Right lobe of liver (tissue), 6 donors: ENCODE measurements at regions not wholly inside any gene's neighbourhood (a gene's known extent, or its start where the extent isn't known, plus 50 kb on each side); places are given as distances from the start of the nearest gene placed in this dataset.

Experiments used
- ATAC-seq, 4 donors: fragments of 200-7000 bp; cut with Tn5 transposase; one replicate each; pipeline ENCODE4 v1.9.1; 2020; ENCODE audit warnings: mild to moderate bottlenecking in 4 of 4, moderate library complexity in 4 of 4
- DNase-seq, 3 donors: peaks; one replicate each; pipeline ENCODE4 v3.0.0-alpha.2; 2020
- H3K27ac ChIP-seq, 3 donors: fragments of 200-600 bp; one replicate each; pipeline ENCODE4 v1.8.0; 2022
- H3K27me3 ChIP-seq, 2 donors: fragments of 200-600 bp; one replicate each; pipeline ENCODE4 v1.8.0; 2022
- H3K36me3 ChIP-seq, 4 donors: fragments of 200-600 bp; sonication (generic) in 1 of 4; one replicate each; pipeline versions ENCODE4 v1.5.1 to v1.8.0; 2017 to 2022; ENCODE audit warnings: control low read depth in 1 of 4
- H3K4me1 ChIP-seq, 4 donors: fragments of 200-600 bp; sonication (generic) in 1 of 4; one replicate each; pipeline versions ENCODE4 v1.5.1 to v1.8.0; 2017 to 2022; ENCODE audit warnings: control low read depth in 1 of 4
- H3K4me3 ChIP-seq, 3 donors: fragments of 200-600 bp; one replicate each; pipeline ENCODE4 v1.8.0; 2022
- H3K9me3 ChIP-seq, 4 donors: fragments of 200-600 bp; sonication (generic) in 1 of 4; one replicate each; pipeline versions ENCODE4 v1.5.1 to v1.8.0; 2017 to 2022; ENCODE audit warnings: control low read depth in 1 of 4
- CTCF ChIP-seq, 4 donors: fragments of 200-600 bp in 3 of 4; fragments of 450-650 bp in 1 of 4; IDR thresholded peaks; one replicate each; pipeline versions ENCODE4 v1.5.1 to v1.8.0; 2016 to 2022; ENCODE audit warnings: antibody characterized with exemption in 4 of 4, mild to moderate bottlenecking in 2 of 4
- POLR2A ChIP-seq: fragments of 450-650 bp; IDR thresholded peaks from one replicate; pipeline ENCODE4 v1.6.1; 2017; ENCODE audit warnings: antibody characterized with exemption, mild to moderate bottlenecking
- WGBS: methylation state at CpG from one replicate; pipeline ENCODE4 v1.1.6; 2018; ENCODE audit warnings: low coverage, low lambda C conversion rate; ENCODE audit not compliant: insufficient coverage; ENCODE audit errors: missing lambda C conversion rate; 5-methylcytosine and 5-hydroxymethylcytosine counted together
- intact Hi-C, 2 donors: fragments of 100-400 bp; cut with DNase I; formaldehyde crosslinking; loops; one replicate each; pipeline versions ENCODE4 v1.11.2 to v1.14.1; 2022
- donor health status: DM: no; HTN: yes; CAD: no.
- donor health status: DM: no; HTN: no; CAD: no.
- donor health status: DM: no; HTN: no; CAD: no.
- donor health status: DM: no; HTN: yes; CAD: no.
- donor health status: DM: no; HTN: yes; CAD: no.

GRCh38 chr10:31611161-31611560 lies 292.1 kb downstream of the ZEB1 start:
- no peak overlapping the region for H3K4me3 ChIP-seq
- H3K27me3 ChIP-seq = no peaks in the 10 kb centered on the region
- H3K36me3 ChIP-seq = no peaks in the 10 kb centered on the region
- ATAC-seq = no peak
- H3K4me1 ChIP-seq = no peaks in the 10 kb centered on the region
- no peak for TF ChIP-seq POLR2A
- no peak for TF ChIP-seq CTCF (IDR thresholded peaks at IDR 0.05)
- DNase-seq = no peak
- 67% methylated on average over 6 of the region's 7 CpGs for WGBS
- no peaks in the 10 kb centered on the region for H3K9me3 ChIP-seq
- intact Hi-C loops = no loop called here
- no peak overlapping the region for H3K27ac ChIP-seq

DNA sequence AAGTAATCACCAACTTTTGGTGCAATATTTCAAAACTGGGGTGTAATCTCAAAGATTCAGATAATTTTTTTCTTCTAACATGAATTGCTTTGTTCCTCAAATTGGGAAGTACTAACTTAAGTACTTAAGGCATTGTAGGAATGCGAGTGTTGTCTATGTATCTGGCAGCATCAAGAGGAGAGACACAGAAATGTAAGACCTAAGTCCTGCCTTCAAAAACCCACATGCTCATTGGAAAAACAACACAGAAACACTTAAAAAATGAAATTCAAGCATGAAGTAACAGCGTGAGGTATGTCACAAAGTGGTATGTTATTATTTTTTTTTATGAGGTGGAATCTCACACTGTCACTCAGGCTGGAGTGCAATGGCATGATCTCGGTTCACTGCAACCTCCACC lies 288.5 kb downstream of the ZEB1 start:
- no peaks in the 10 kb centered on the region for H3K36me3 ChIP-seq
- peaks cover 0 to 3% (median 0%) of the 10 kb centered on the region in 4 donors for H3K4me1 ChIP-seq
- no peak for ATAC-seq

GRCh38 chr10:31606841-31607240 lies 287.8 kb downstream of the ZEB1 start:
- no peaks in the 10 kb centered on the region for H3K9me3 ChIP-seq
- H3K27ac ChIP-seq = no peak overlapping the region
- DNase-seq (no peak), ATAC-seq (no peak)
- H3K4me1 ChIP-seq = peaks cover 0 to 3% (median 0%) of the 10 kb centered on the region in 4 donors
- H3K36me3 ChIP-seq = no peaks in the 10 kb centered on the region
- no peaks in the 10 kb centered on the region for H3K27me3 ChIP-seq
- TF ChIP-seq CTCF (IDR thresholded peaks at IDR 0.05) (no peak), POLR2A (no peak)
- H3K4me3 ChIP-seq = no peak overlapping the region
- intact Hi-C loops = no loop called here

More for the DNA sequence above, 288.5 kb downstream of the ZEB1 start:
- no peak overlapping the region for H3K4me3 ChIP-seq
- H3K9me3 ChIP-seq = no peaks in the 10 kb centered on the region
- TF ChIP-seq POLR2A (no peak), CTCF (IDR thresholded peaks at IDR 0.05) (no peak)
- 77% methylated on average over 3 of the region's 3 CpGs for WGBS
- no peak overlapping the region for H3K27ac ChIP-seq
- no peak for DNase-seq
- intact Hi-C loops = no loop called here
- H3K27me3 ChIP-seq = no peaks in the 10 kb centered on the region

DNA sequence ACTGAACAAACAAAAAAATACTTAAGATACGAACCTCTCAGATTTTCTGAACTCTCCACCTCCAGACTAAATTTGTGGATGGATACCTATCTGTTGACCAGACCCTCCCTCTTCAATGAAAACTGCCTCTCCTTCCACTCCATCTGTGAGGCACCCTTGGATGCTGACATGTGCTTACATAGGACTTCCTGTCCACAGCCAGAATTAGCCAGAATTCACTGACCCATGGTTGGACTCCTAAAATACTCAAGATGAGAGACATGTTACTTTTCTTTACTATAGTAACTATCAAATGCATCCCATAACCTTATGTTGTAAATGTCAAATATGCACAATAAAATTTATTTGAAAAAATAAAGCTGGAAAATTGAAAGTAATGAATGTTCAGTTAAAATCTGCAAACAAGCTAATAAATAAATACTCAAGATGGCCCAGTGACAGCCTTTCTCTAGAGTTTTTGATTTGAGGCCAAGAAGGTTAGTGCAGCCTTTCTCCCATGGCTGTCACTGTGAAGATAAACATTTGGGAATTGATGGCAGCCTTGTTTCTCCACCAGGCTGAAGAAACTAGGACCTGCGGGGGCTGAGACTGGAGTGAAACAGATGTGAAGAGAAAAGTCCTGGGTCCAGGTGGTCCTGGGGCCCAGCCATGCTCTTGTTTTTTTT lies 287.0 kb downstream of the ZEB1 start:
- Histone ChIP-seq H3K27ac (no peak overlapping the region), H3K36me3 (no peaks in the 10 kb centered on the region), H3K4me1 (peaks cover 0 to 3% (median 0%) of the 10 kb centered on the region in 4 donors), H3K9me3 (no peaks in the 10 kb centered on the region), H3K27me3 (no peaks in the 10 kb centered on the region), H3K4me3 (no peak overlapping the region)
- intact Hi-C loops = no loop called here
- no peak for ATAC-seq
- TF ChIP-seq CTCF (IDR thresholded peaks at IDR 0.05) (no peak), POLR2A (no peak)
- no peak for DNase-seq
- WGBS = 55% methylated on average over 2 of the region's 2 CpGs

- no peaks in the 10 kb centered on the region for H3K9me3 ChIP-seq
- intact Hi-C loops = no loop called here
- H3K4me3 ChIP-seq = no peak overlapping the region
- no peak for ATAC-seq
- no peaks in the 10 kb centered on the region for H3K36me3 ChIP-seq
- 90% methylated on average over 4 of the region's 4 CpGs for whole genome bisulfite sequencing
- no peak for DNase-seq
- H3K27me3 ChIP-seq = no peaks in the 10 kb centered on the region
- TF ChIP-seq POLR2A (no peak), CTCF (IDR thresholded peaks at IDR 0.05) (no peak)
- no peak overlapping the region for H3K27ac ChIP-seq
- H3K4me1 ChIP-seq = peaks cover 0 to 3% (median 0%) of the 10 kb centered on the region in 4 donors
Observed at GRCh38 chr10:31605426-31605825, 286.4 kb downstream of the ZEB1 start.
